Ovary (tissue), 3 donors: ENCODE measurements at regions not wholly inside any gene's neighbourhood (a gene's known extent, or its start where the extent isn't known, plus 50 kb on each side); places are given as distances from the start of the nearest gene placed in this dataset.
"Not testable (repeated sequence)": the region's sequence is repeated elsewhere in the genome, so short reads cannot be mapped to it uniquely, and the experiment has no call there.

Source experiments
- POLR2A ChIP-seq: fragments of 450-650 bp; IDR thresholded peaks from one replicate; pipeline ENCODE4 v1.6.1; 2017; ENCODE audit warnings: antibody characterized with exemption, mild to moderate bottlenecking, moderate library complexity
- TF ChIP-seq, protein P1 (sequence below), 3 donors: fragments of 450-650 bp in 2 of 3; fragments of 200-600 bp in 1 of 3; IDR thresholded peaks; one replicate each; pipeline versions ENCODE4 v1.5.1 to v1.8.0; 2016 to 2022; ENCODE audit warnings: antibody characterized with exemption in 3 of 3, mild to moderate bottlenecking in 1 of 3
- donor health status: DM: no; HTN: no; CAD: no.

DNA sequence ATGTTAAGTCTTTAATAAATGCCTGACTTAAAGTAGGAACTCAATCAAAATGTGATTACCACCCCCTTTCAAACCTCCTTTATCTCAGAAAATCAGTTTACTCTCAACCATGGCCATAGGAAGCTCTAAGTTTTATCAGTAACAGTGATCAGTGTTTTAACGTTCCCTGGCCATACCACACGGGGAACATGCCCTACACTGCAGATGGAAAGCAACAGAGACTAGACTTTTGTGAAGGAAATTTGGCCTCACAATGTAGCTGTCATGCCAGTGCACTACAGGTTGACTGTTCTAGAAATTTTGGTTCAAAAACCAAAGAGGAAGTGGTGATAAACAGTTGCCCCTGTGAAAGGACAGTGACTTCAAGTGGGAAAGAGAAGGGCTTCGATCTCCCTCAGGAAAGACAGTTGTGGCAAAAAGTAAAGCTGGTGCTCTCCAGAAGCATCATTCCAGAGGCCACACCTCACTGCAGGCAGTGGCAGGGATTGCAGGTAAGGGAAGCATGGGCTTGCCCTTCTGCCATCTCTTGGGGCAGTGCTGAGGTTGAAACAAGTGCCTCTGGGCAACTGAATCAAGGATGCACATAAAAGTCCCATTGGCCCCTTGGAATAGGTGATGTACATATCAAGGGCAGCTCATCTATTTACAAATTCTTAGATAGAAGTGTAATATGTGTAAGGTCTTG, 57.7 kb upstream of the FCGR1A start:
- TF ChIP-seq, protein P1, sequence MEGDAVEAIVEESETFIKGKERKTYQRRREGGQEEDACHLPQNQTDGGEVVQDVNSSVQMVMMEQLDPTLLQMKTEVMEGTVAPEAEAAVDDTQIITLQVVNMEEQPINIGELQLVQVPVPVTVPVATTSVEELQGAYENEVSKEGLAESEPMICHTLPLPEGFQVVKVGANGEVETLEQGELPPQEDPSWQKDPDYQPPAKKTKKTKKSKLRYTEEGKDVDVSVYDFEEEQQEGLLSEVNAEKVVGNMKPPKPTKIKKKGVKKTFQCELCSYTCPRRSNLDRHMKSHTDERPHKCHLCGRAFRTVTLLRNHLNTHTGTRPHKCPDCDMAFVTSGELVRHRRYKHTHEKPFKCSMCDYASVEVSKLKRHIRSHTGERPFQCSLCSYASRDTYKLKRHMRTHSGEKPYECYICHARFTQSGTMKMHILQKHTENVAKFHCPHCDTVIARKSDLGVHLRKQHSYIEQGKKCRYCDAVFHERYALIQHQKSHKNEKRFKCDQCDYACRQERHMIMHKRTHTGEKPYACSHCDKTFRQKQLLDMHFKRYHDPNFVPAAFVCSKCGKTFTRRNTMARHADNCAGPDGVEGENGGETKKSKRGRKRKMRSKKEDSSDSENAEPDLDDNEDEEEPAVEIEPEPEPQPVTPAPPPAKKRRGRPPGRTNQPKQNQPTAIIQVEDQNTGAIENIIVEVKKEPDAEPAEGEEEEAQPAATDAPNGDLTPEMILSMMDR (IDR thresholded peaks at IDR 0.05), result not testable (repeated sequence)
- TF ChIP-seq POLR2A, result not testable (repeated sequence)
